IMR-90 (cell line): ENCODE measurements at regions not wholly inside any gene's neighbourhood (a gene's known extent, or its start where the extent isn't known, plus 50 kb on each side); places are given as distances from the start of the nearest gene placed in this dataset.
A peak's percentile ranks its signal among the peaks of the same experiment; 100 is the strongest.

Source experiments
- ATAC-seq: fragments of 200-7000 bp; cut with Tn5 transposase; 2 replicates; pipeline ENCODE4 v1.9.1; 2020; ENCODE audit warnings: low read depth, mild to moderate bottlenecking, moderate library complexity
- BruUV-seq: library from RNA; stranded (reverse); fragments of 400-500 nt; replicated peaks from 2 replicates; lab custom pipeline; 2021; lab: Mats Ljungman, UMichigan
- CTCF ChIA-PET: fragments of 300-600 bp; formaldehyde crosslinking; extraction: SDS; loops from one replicate; lab custom pipeline; 2021; ENCODE audit warnings: antibody characterized with exemption; lab: Yijun Ruan, JAX
- POLR2A ChIA-PET: fragments of 300-600 bp; sonication (Branson Sonifier 250); formaldehyde crosslinking; loops from one replicate; lab custom pipeline; 2022; ENCODE audit warnings: antibody characterized with exemption; ENCODE audit not compliant: unreplicated experiment; lab: Charles Lee
- DNase-seq: peaks from one replicate; pipeline ENCODE4 v3.0.0; 2013
- H2AFZ ChIP-seq: replicated peaks from 2 replicates; pipeline ENCODE3; 2013; ENCODE audit warnings: low read length, mild to moderate bottlenecking; ENCODE audit not compliant: poor library complexity
- H2AK5ac ChIP-seq: 2 replicates; pipeline ENCODE4 v1.6.1; 2013; ENCODE audit warnings: low read depth, low read length, inconsistent platforms
- H2AK9ac ChIP-seq: replicated peaks from 2 replicates; pipeline ENCODE3; 2013; ENCODE audit warnings: mild to moderate bottlenecking, low read depth, low read length, moderate library complexity; ENCODE audit not compliant: poor library complexity
- H2BK120ac ChIP-seq: 2 replicates; pipeline ENCODE4 v1.6.1; 2013; ENCODE audit warnings: low read depth, low read length, inconsistent platforms
- H2BK15ac ChIP-seq: 3 replicates; pipeline ENCODE4 v1.6.1; 2013; ENCODE audit warnings: low read depth, low read length, inconsistent platforms
- H2BK20ac ChIP-seq: 2 replicates; pipeline ENCODE4 v1.6.1; 2013; ENCODE audit warnings: low read depth, mild to moderate bottlenecking, inconsistent platforms, low read length, moderate library complexity
- H2BK5ac ChIP-seq: 2 replicates; pipeline ENCODE4 v1.6.1; 2013; ENCODE audit warnings: mild to moderate bottlenecking, low read depth, low read length, inconsistent platforms; ENCODE audit not compliant: poor library complexity, severe bottlenecking
- H3K14ac ChIP-seq: replicated peaks from 2 replicates; pipeline ENCODE4 v1.6.1; 2013; ENCODE audit warnings: low read depth, low read length, inconsistent platforms
- H3K18ac ChIP-seq: 2 replicates; pipeline ENCODE4 v1.6.1; 2013; ENCODE audit warnings: low read depth, low read length, control low read depth
- H3K23ac ChIP-seq: 2 replicates; pipeline ENCODE4 v1.6.1; 2013; ENCODE audit warnings: low read depth, low read length, inconsistent platforms
- H3K27ac ChIP-seq: 2 replicates; pipeline ENCODE4 v1.5.1; 2013; ENCODE audit warnings: mild to moderate bottlenecking, control low read depth, low read length; ENCODE audit not compliant: insufficient read depth
- H3K27me3 ChIP-seq: 2 replicates; pipeline ENCODE4 v1.6.1; 2013; ENCODE audit warnings: low read length; ENCODE audit not compliant: control insufficient read depth, insufficient read depth
- H3K36me3 ChIP-seq: 2 replicates; pipeline ENCODE4 v1.6.1; 2013; ENCODE audit warnings: low read length, mixed read lengths; ENCODE audit not compliant: control insufficient read depth, insufficient read depth
- H3K4ac ChIP-seq: 2 replicates; pipeline ENCODE4 v1.6.1; 2013; ENCODE audit warnings: low read depth, low read length, inconsistent platforms
- H3K4me1 ChIP-seq: 2 replicates; pipeline ENCODE4 v1.6.1; 2013; ENCODE audit warnings: low read length, mixed read lengths; ENCODE audit not compliant: control insufficient read depth, insufficient read depth
- H3K4me2 ChIP-seq: 2 replicates; pipeline ENCODE4 v1.6.1; 2013; ENCODE audit warnings: low read depth, mild to moderate bottlenecking, control low read depth, low read length, moderate library complexity
- H3K4me3 ChIP-seq: 2 replicates; pipeline ENCODE4 v1.5.1; 2013; ENCODE audit warnings: low read depth, mild to moderate bottlenecking, control low read depth, low read length, moderate library complexity; ENCODE audit not compliant: insufficient read depth
- H3K56ac ChIP-seq: 2 replicates; pipeline ENCODE4 v1.6.1; 2013; ENCODE audit warnings: low read length, inconsistent platforms; ENCODE audit not compliant: insufficient read depth; ENCODE audit errors: extremely low read depth
- H3K79me1 ChIP-seq, 2 experiments: 2 replicates each; pipeline ENCODE4 v1.6.1; 2013; ENCODE audit warnings: low read length in 2 of 2, inconsistent platforms in 1 of 2, low read depth in 1 of 2
- H3K9ac ChIP-seq: 2 replicates; pipeline ENCODE4 v1.6.1; 2013; ENCODE audit warnings: low read depth, low read length, control low read depth
- H3K9me1 ChIP-seq: 2 replicates; pipeline ENCODE4 v1.6.1; 2013; ENCODE audit warnings: low read length, inconsistent platforms; ENCODE audit not compliant: insufficient read depth
- H3K9me3 ChIP-seq: 2 replicates; pipeline ENCODE4 v1.6.1; 2013; ENCODE audit warnings: low read length; ENCODE audit not compliant: control insufficient read depth, insufficient read depth
- H4K20me1 ChIP-seq: 2 replicates; pipeline ENCODE4 v1.6.1; 2013; ENCODE audit warnings: low read length, inconsistent platforms; ENCODE audit not compliant: insufficient read depth
- H4K5ac ChIP-seq: 2 replicates; pipeline ENCODE4 v1.6.1; 2013; ENCODE audit warnings: mild to moderate bottlenecking, low read depth, low read length, control low read depth
- H4K8ac ChIP-seq, 2 experiments: 2 replicates each; pipeline ENCODE4 v1.6.1; 2013; ENCODE audit warnings: low read depth in 2 of 2, low read length in 2 of 2, control low read depth in 1 of 2, inconsistent platforms in 1 of 2
- H4K91ac ChIP-seq: 2 replicates; pipeline ENCODE4 v1.6.1; 2013; ENCODE audit warnings: low read depth, low read length, inconsistent platforms; ENCODE audit not compliant: insufficient read depth
- BHLHE40 ChIP-seq: fragments of 150-350 bp; IDR thresholded peaks from 2 replicates; pipeline ENCODE4 v1.6.1; 2016; ENCODE audit warnings: mild to moderate bottlenecking, low read depth, low read length
- CEBPB ChIP-seq: IDR thresholded peaks from 2 replicates; pipeline ENCODE4 v1.6.1; 2012; ENCODE audit warnings: low read depth, low read length, improper control_type of control experiment
- CHD1 ChIP-seq: IDR thresholded peaks from 2 replicates; pipeline ENCODE4 v1.6.1; 2012; ENCODE audit warnings: low read depth, low read length, improper control_type of control experiment
- ELK1 ChIP-seq: fragments of 150-350 bp; IDR thresholded peaks from 2 replicates; pipeline ENCODE4 v1.6.1; 2016; ENCODE audit warnings: low read depth, mild to moderate bottlenecking, low read length, moderate library complexity, borderline replicate concordance
- FOS ChIP-seq: fragments of 150-350 bp; IDR thresholded peaks from 2 replicates; pipeline ENCODE4 v1.6.1; 2016; ENCODE audit warnings: low read depth, low read length
- MAZ ChIP-seq: IDR thresholded peaks from 2 replicates; pipeline ENCODE4 v1.6.1; 2012; ENCODE audit warnings: low read depth, mild to moderate bottlenecking, low read length, improper control_type of control experiment, moderate library complexity, borderline replicate concordance
- MXI1 ChIP-seq: IDR thresholded peaks from 2 replicates; pipeline ENCODE4 v1.6.1; 2012; ENCODE audit warnings: low read depth, mild to moderate bottlenecking, low read length, moderate library complexity, borderline replicate concordance
- POLR2A ChIP-seq: IDR thresholded peaks from 2 replicates; pipeline ENCODE4 v1.6.1; 2012; ENCODE audit warnings: mild to moderate bottlenecking, low read depth, low read length
- SMC3 ChIP-seq: fragments of 150-350 bp; IDR thresholded peaks from 2 replicates; pipeline ENCODE4 v1.6.1; 2016; ENCODE audit warnings: low read depth, mild to moderate bottlenecking, antibody characterized with exemption, low read length, moderate library complexity
- WGBS, 2 experiments: methylation state at CpG; one replicate each; pipeline versions ENCODE4 v1.1.5 to v1.1.7; 2013; ENCODE audit warnings: missing lambda C conversion rate in 2 of 2; ENCODE audit not compliant: insufficient read length in 1 of 2; ENCODE audit errors: extremely low coverage in 2 of 2; 5-methylcytosine and 5-hydroxymethylcytosine counted together
- dilution Hi-C: fragments of 300-500 bp; cut with HindIII; formaldehyde crosslinking; loops from one replicate; pipeline ENCODE4 v1.14.3; 2018; ENCODE audit warnings: low sequenced_read_pairs; ENCODE audit not compliant: unreplicated experiment
- in situ Hi-C: fragments of 300-500 bp; cut with MboI; formaldehyde crosslinking; loops from 3 replicates; pipeline ENCODE4 v1.14.3; 2019; ENCODE audit warnings: low sequenced_read_pairs, inconsistent platforms, mixed read lengths
- intact Hi-C: fragments of 100-400 bp; cut with micrococcal nuclease; formaldehyde crosslinking; loops from 2 replicates; pipeline ENCODE4 v1.10.0; 2022

- Histone ChIP-seq H2BK120ac (no peak overlapping the region), H4K91ac (no peak overlapping the region), H2BK15ac (no peak overlapping the region), H3K14ac (no peak overlapping the region), H3K36me3 (no peaks in the 10 kb centered on the region), H3K4ac (no peak overlapping the region), H2AFZ (no peak overlapping the region), H3K9me1 (no peaks in the 10 kb centered on the region), H4K8ac (no peak overlapping the region), H3K27me3 (no peaks in the 10 kb centered on the region), H3K27ac (no peak overlapping the region), H2BK5ac (no peak overlapping the region), H2AK9ac (no peak overlapping the region), H4K5ac (no peak overlapping the region), H3K56ac (no peak overlapping the region), H3K9ac (no peak overlapping the region), H3K4me2 (no peak overlapping the region), H3K79me1 (no peaks in the 10 kb centered on the region), H4K20me1 (no peaks in the 10 kb centered on the region), H2AK5ac (no peak overlapping the region), H3K4me1 (peaks cover 2% of the 10 kb centered on the region; the same call in 1 of the 2 replicates), H3K9me3 (no peaks in the 10 kb centered on the region), H3K4me3 (no peak overlapping the region), H3K18ac (no peak overlapping the region), H3K23ac (no peak overlapping the region), H2BK20ac (no peak overlapping the region)
- DNase-seq (peak; percentile 37), ATAC-seq (no peak)
- dilution Hi-C loops, result no loop called here
- intact Hi-C loops, result no loop called here
- no peak for TF ChIP-seq BHLHE40
- no peak for TF ChIP-seq FOS
- TF ChIP-seq CHD1, result no peak
- TF ChIP-seq MXI1, result no peak
- no peak for TF ChIP-seq SMC3
- TF ChIP-seq MAZ, result no peak
- no peak for TF ChIP-seq ELK1
- TF ChIP-seq CEBPB, result no peak
- no peak for TF ChIP-seq POLR2A
- in situ Hi-C loops, result no loop called here
- no TSS peak for BruUV-seq
- no CpG with 5 or more reads among the region's 3 CpGs for WGBS, 2 experiments
- ChIA-PET CTCF (no interaction called here), POLR2A (no interaction called here)
Observed at GRCh38 chr4:125704726-125705125, 390.0 kb downstream of the FAT4 start.
